Caco-2 (cell line): ENCODE measurements at regions not wholly inside any gene's neighbourhood (a gene's known extent, or its start where the extent isn't known, plus 50 kb on each side); places are given as distances from the start of the nearest gene placed in this dataset.

Experiments used
- BruUV-seq: library from RNA; stranded (reverse); fragments of 400-500 nt; replicated peaks from 2 replicates; lab custom pipeline; 2021; lab: Mats Ljungman, UMichigan
- CTCF ChIA-PET: fragments of 300-600 bp; sonication (Branson Sonifier 250); formaldehyde crosslinking; loops from one replicate; lab custom pipeline; 2022; ENCODE audit warnings: antibody characterized with exemption; lab: Charles Lee
- POLR2A ChIA-PET: fragments of 300-600 bp; sonication (Branson Sonifier 250); formaldehyde crosslinking; loops from one replicate; lab custom pipeline; 2022; ENCODE audit warnings: antibody characterized with exemption; lab: Charles Lee
- DNase-seq, 2 experiments: peaks; one replicate each; pipeline versions ENCODE4 v3.0.0 to v3.0.0-alpha.2; 2020 to 2022
- H3K27me3 ChIP-seq: replicated peaks from 2 replicates; pipeline ENCODE4 v1.6.0; 2011; ENCODE audit warnings: low read length; ENCODE audit not compliant: control insufficient read depth, insufficient read depth
- H3K36me3 ChIP-seq: 2 replicates; pipeline ENCODE4 v1.5.1; 2011; ENCODE audit warnings: low read length; ENCODE audit not compliant: control insufficient read depth, insufficient read depth
- H3K4me1 ChIP-seq: fragments of 250-450 bp; sonication (Bioruptor Pico); 2 replicates; pipeline ENCODE4 v1.5.1; 2020; ENCODE audit warnings: mild to moderate bottlenecking
- H3K4me3 ChIP-seq: 2 replicates; pipeline ENCODE4 v1.5.1; 2011; ENCODE audit warnings: low read depth, mild to moderate bottlenecking, control low read depth, low read length
- H3K9me3 ChIP-seq: fragments of 250-450 bp; sonication (Bioruptor Pico); 2 replicates; pipeline ENCODE4 v1.5.1; 2020; ENCODE audit warnings: mild to moderate bottlenecking, moderate library complexity
- H3K27ac Mint-ChIP-seq: one replicate; pipeline ENCODE4 v1.8.0; 2022; ENCODE audit warnings: mixed read lengths; ENCODE audit not compliant: unreplicated experiment
- H3K27me3 Mint-ChIP-seq: one replicate; pipeline ENCODE4 v1.8.0; 2022; ENCODE audit warnings: mixed read lengths; ENCODE audit not compliant: insufficient read depth, unreplicated experiment
- H3K36me3 Mint-ChIP-seq: one replicate; pipeline ENCODE4 v1.8.0; 2022; ENCODE audit warnings: mild to moderate bottlenecking, mixed read lengths; ENCODE audit not compliant: insufficient read depth, unreplicated experiment
- H3K4me1 Mint-ChIP-seq: one replicate; pipeline ENCODE4 v1.8.0; 2022; ENCODE audit warnings: low read depth, mixed read lengths; ENCODE audit not compliant: unreplicated experiment
- H3K4me3 Mint-ChIP-seq: one replicate; pipeline ENCODE4 v1.8.0; 2022; ENCODE audit warnings: mild to moderate bottlenecking, moderate library complexity, mixed read lengths; ENCODE audit not compliant: unreplicated experiment
- H3K9me3 Mint-ChIP-seq: one replicate; pipeline ENCODE4 v1.8.0; 2022; ENCODE audit warnings: mixed read lengths; ENCODE audit not compliant: unreplicated experiment
- intact Hi-C: fragments of 100-400 bp; cut with micrococcal nuclease; formaldehyde crosslinking; loops from one replicate; pipeline ENCODE4 v1.10.0; 2022; ENCODE audit not compliant: unreplicated experiment
- TF ChIP-seq, protein P1 (sequence below), 2 experiments: fragments of 200-600 bp in 1 of 2; IDR thresholded peaks; 1 replicate in 1 of 2; 2 replicates in 1 of 2; pipeline versions ENCODE4 v1.5.1 to v1.8.0; 2011 to 2022; ENCODE audit warnings: antibody characterized with exemption in 1 of 2, control low read depth in 1 of 2, inconsistent platforms in 1 of 2, low read depth in 1 of 2, low read length in 1 of 2, mild to moderate bottlenecking in 1 of 2, moderate library complexity in 1 of 2; ENCODE audit not compliant: insufficient read depth in 1 of 2, severe bottlenecking in 1 of 2, unreplicated experiment in 1 of 2

DNA sequence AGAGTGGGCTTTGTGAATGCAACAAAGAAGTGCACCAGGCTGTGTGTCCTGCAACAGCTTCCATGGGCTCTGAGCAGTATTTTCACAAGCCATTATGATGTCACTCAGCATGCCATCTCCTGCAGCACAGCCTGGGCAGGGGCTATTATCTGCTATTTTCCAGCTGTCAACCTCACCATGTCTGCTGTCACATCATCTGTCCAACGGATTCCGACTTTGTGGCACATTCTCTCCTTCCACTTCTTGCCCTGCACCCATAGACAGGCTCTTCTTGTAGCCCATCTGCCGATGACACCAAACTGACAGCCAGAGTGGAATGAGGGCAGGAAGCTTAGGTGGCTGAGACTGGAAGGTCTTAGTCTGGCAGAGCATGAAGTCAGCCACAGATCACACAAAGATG, 691.9 kb downstream of the NTRK3 start:
- BruUV-seq: no TSS peak
- Mint-ChIP-seq H3K27me3 (peaks cover 11% of the 10 kb centered on the region), H3K27ac (no peak overlapping the region), H3K4me3 (no peak overlapping the region), H3K36me3 (no peaks in the 10 kb centered on the region), H3K9me3 (no peaks in the 10 kb centered on the region), H3K4me1 (no peaks in the 10 kb centered on the region)
- CTCF ChIA-PET: no interaction called here
- intact Hi-C loops: no loop called here
- Histone ChIP-seq H3K36me3 (no peaks in the 10 kb centered on the region), H3K4me1 (no peaks in the 10 kb centered on the region), H3K27me3 (no peaks in the 10 kb centered on the region), H3K4me3 (no peak overlapping the region), H3K9me3 (no peaks in the 10 kb centered on the region)
- no peak for DNase-seq
- TF ChIP-seq, protein P1, sequence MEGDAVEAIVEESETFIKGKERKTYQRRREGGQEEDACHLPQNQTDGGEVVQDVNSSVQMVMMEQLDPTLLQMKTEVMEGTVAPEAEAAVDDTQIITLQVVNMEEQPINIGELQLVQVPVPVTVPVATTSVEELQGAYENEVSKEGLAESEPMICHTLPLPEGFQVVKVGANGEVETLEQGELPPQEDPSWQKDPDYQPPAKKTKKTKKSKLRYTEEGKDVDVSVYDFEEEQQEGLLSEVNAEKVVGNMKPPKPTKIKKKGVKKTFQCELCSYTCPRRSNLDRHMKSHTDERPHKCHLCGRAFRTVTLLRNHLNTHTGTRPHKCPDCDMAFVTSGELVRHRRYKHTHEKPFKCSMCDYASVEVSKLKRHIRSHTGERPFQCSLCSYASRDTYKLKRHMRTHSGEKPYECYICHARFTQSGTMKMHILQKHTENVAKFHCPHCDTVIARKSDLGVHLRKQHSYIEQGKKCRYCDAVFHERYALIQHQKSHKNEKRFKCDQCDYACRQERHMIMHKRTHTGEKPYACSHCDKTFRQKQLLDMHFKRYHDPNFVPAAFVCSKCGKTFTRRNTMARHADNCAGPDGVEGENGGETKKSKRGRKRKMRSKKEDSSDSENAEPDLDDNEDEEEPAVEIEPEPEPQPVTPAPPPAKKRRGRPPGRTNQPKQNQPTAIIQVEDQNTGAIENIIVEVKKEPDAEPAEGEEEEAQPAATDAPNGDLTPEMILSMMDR (IDR thresholded peaks at IDR 0.05; ENCODE audit: insufficient read depth in 1 of 2, low read depth in 1 of 2, low read length in 1 of 2, severe bottlenecking in 1 of 2, unreplicated experiment in 1 of 2): no peak
- POLR2A ChIA-PET: no interaction called here

DNA sequence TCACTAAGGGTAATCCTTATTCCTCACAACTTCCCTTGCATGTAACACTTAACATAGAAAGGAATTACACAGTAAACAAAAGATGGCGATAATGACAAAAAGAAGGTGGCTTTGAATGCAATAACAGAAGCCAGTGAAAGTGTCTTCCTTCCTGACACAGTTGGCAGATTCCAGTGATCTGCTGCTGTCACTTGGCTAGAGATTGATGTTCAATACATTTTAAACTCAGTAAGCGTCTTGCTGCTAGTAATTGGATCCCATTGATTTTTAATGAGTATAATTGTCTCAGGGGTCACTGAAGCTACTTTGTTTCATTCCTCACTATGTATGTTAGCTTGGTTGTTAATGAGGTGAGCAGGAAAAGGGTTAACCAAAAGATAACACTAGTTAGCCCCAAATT, 692.7 kb downstream of the NTRK3 start:
- H3K4me1 ChIP-seq: no peaks in the 10 kb centered on the region
- Mint-ChIP-seq H3K9me3 (no peaks in the 10 kb centered on the region), H3K27ac (no peak overlapping the region), H3K4me1 (no peaks in the 10 kb centered on the region), H3K4me3 (no peak overlapping the region), H3K36me3 (no peaks in the 10 kb centered on the region), H3K27me3 (peaks cover 7% of the 10 kb centered on the region)
- no peaks in the 10 kb centered on the region for H3K27me3 ChIP-seq
- H3K4me3 ChIP-seq: no peak overlapping the region
- DNase-seq: no peak
- intact Hi-C loops: no loop called here
- ChIA-PET CTCF (no interaction called here), POLR2A (no interaction called here)
- TF ChIP-seq, protein P1 (IDR thresholded peaks at IDR 0.05; ENCODE audit: insufficient read depth in 1 of 2, low read depth in 1 of 2, low read length in 1 of 2, severe bottlenecking in 1 of 2, unreplicated experiment in 1 of 2): no peak
- no TSS peak for BruUV-seq
- H3K36me3 ChIP-seq: no peaks in the 10 kb centered on the region
- no peaks in the 10 kb centered on the region for H3K9me3 ChIP-seq

DNA sequence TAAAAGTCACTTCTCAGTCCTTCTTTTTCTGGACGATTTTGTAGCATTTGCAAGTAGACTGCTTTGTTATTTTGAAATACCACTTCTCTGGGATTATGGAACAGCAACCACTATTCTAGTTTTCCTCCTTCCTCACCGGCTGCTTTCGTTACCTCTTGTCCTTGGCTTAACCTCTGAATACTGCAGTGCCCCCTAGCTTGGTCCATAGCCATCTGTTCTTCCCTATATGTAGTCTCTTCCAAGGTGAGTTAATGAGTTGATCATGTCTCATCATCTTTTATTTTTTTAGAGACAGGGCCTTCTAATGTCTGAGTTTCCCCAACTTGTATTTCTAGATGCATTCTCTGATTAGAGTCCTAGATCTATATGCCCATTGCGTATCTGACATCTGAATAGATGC, 694.3 kb downstream of the NTRK3 start:
- Mint-ChIP-seq H3K9me3 (no peaks in the 10 kb centered on the region), H3K4me3 (no peak overlapping the region), H3K27me3 (peaks cover 7% of the 10 kb centered on the region), H3K4me1 (no peaks in the 10 kb centered on the region), H3K27ac (no peak overlapping the region), H3K36me3 (no peaks in the 10 kb centered on the region)
- H3K4me1 ChIP-seq: no peaks in the 10 kb centered on the region
- intact Hi-C loops: no loop called here
- no TSS peak for BruUV-seq
- H3K9me3 ChIP-seq: no peaks in the 10 kb centered on the region
- no peak overlapping the region for H3K4me3 ChIP-seq
- no peaks in the 10 kb centered on the region for H3K27me3 ChIP-seq
- no peaks in the 10 kb centered on the region for H3K36me3 ChIP-seq
- POLR2A ChIA-PET: no interaction called here
- CTCF ChIA-PET: no interaction called here
- TF ChIP-seq, protein P1 (IDR thresholded peaks at IDR 0.05; ENCODE audit: insufficient read depth in 1 of 2, low read depth in 1 of 2, low read length in 1 of 2, severe bottlenecking in 1 of 2, unreplicated experiment in 1 of 2): no peak
- no peak for DNase-seq
